HG03066 (cell line): ENCODE measurements at regions not wholly inside any gene's neighbourhood (a gene's known extent, or its start where the extent isn't known, plus 50 kb on each side); places are given as distances from the start of the nearest gene placed in this dataset.
A peak's percentile ranks its signal among the peaks of the same experiment; 100 is the strongest.

Experiments used
- ATAC-seq: cut with Tn5 transposase; IDR thresholded peaks from one replicate; pipeline ENCODE4 v1.9.1; 2021; ENCODE audit warnings: low read depth; ENCODE audit not compliant: unreplicated experiment

DNA sequence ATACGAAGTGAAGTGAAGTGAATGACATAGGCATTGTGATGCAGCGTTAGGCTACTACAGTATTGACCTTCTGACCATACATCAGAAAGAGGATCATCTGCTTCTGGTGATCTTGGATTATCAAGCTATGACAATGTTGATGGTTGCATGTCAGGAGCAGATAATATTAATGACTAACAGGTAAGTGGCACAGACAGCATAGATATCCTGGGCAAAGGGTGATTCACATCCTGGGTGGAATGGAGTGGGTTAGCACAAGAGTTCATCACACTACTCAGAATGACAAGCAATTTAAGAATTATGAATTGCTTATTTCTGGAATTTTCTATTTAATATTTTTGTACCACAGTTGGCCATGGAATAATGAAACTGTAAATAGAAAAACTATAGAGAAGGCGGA lies 397.9 kb upstream of the ATP2B1 start:
- ATAC-seq = no peak

DNA sequence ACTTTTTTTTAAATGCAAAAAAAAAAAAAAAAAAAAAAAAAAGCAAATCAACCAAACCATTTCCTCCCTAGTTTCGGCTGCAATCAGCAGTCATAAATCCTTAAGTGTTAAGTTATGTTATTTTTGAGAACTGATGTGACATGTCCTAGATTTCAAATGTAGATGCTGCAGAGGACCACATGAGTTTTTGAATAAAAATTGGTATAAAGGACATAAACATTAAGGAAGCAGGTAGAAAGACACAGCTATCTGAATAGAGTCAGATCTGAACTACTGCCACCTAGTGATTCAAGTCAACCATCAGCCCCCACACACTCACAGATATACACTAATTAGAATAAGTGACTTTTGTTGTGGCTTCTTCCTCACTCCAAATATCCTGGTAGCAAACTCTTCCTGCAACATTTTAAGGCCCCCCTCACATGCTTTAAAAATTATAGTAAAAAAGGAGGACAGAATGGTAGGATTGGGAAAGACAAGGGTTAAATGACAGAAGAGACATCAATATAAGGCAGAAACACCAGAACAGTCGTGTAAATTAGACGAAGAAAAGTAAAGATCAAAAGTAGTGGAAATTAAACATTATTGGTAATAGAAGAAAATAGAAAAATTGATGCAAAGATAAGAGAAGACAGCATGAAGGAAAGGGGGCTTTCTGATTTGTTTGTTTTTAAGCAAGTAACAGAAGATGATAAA lies 394.5 kb upstream of the ATP2B1 start:
- no peak for ATAC-seq

GRCh38 chr12:90100579-90100978 lies 391.9 kb upstream of the ATP2B1 start:
- ATAC-seq = no peak

GRCh38 chr12:90099288-90099687 lies 390.6 kb upstream of the ATP2B1 start:
- ATAC-seq = no peak

DNA sequence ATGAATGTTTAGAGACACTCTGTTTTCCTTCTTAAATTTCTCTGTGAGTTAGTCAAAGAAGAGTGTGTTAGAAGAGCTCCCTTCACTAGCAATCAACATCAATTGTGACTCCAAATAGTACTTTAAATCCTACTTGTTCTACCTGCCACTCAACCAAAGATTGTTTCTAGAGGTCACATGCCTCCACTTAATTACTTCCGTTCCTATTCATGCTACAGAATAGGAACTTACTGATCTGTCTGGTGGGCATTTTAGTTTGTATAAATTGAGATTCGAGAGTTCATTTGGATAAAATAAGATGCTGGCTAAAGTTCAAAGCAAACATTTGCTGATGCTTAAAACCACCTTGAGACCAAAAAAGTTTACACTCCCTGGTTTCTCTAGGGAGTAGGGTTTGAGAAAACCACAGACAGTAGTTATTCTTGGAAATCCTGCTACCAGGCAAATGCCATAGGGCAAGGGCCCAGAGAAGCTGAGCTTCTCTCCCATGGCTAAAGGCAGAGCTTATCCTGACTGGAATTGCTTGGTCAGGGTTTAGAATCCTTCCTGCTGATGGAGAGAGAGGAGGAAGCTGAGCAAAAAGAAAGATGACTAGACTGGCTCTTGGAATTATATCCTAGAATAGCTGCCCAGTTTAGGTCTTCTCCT lies 389.6 kb upstream of the ATP2B1 start:
- ATAC-seq = no peak

GRCh38 chr12:90091809-90092208 lies 383.2 kb upstream of the ATP2B1 start:
- ATAC-seq = no peak

- no peak for ATAC-seq
Measured at GRCh38 chr12:90090929-90091651, 382.5 kb upstream of the ATP2B1 start.

DNA sequence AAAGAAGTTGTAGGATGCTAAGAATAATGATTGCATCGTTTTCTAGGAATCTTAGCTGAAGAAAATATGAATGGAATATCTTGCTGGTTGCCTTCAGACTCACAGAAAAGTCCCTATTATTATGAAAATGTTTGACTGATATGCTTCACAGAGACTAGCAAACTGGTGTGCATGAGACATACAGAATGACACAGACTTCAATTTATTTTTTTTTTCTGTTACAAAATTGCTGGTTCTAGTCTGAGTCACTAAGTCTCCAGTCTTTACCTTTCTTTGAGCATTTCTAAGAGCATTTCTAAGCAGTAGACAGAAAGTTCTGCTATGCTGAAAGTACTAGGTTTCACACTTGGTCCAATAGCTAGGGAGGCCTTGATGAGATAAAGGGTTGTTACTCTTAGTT lies 377.6 kb upstream of the ATP2B1 start:
- no peak for ATAC-seq

DNA sequence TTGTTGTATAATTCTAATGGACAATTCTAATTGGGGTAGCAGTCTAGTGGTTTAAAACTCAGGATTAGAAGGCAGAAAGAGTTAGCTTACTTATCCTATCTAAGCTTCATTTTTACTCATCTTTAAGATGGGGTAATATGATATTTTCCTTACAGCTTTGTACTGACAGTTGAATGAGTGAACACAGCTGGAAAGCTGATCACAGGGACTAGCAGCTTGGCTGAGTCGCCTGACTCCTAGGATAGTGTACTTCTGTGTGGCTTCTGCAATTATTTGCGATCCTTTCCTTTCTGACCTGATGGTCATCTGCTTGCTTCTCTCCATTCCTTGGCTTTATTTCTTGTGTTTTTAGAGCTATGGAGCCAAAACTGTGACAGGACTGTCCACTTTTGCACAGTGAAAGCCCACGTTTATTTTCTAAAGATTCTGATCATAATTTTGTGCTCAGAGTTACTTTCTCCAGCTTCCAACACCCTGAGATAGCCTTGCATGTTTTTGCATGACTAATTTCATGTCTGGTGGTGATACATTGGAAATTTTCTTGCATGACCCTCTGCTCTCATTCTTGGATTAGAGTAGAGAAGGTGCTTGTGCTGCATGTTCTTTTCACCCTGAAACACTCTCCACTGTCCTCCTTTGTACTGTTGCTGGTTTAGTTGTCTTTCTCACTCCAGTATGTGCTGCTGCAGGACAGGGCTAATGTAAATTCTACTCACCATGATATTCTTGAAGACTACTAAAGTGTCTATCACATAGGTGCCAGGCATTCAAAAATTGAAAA lies 377.0 kb upstream of the ATP2B1 start:
- ATAC-seq = no peak

- no peak for ATAC-seq
Measured at GRCh38 chr12:90084018-90084417, 375.4 kb upstream of the ATP2B1 start.

DNA sequence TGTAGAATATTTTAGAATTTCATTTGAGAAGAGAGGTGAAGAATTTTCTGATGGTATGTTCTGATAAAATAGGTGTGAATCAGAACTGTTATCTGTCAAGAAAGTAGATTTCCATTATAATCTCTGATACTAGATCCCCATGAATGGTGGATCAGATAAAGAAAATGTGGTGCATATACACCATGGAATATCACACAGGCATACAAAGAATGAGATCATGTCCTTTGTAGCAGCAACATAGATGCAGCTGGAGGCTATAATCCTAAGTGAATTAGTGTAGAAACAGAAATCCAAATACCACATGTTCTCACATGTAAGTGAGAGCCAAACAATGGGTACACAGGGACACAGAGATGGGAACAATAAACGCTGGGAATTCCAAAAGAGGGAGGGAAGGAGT lies 372.0 kb upstream of the ATP2B1 start:
- ATAC-seq = no peak

DNA sequence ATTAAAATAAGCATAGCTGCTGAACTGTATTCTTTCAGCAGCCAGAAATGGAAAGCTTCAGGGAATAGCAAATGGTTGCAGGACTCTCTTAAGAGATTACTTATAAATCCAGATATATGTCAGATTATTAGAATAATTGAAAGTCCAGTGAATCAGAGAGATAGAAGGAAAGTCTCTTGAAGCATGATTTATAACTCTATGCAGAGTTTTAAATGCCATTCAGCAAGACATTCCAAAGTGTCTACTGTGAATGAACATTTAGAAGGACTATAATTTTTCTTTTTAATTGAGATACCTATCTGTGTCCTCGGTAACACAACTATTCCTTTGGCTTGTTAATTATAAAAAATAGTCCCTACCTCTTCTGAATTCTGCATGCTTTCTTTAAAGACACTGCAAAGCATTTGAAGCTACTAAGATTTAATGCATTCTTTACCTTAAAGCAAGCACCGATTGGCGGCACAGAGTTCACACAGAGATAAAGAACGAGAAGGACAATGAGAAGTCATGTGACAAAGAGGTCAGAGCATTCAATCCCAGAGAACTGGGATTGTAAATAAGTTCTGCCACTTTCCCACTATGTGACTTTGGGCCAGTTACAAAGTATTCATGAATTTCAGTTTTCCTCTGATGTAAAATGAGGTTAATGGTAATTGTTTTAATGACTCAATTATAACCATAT lies 371.0 kb upstream of the ATP2B1 start:
- ATAC-seq = no peak

GRCh38 chr12:90078344-90078743 lies 369.7 kb upstream of the ATP2B1 start:
- ATAC-seq = no peak

GRCh38 chr12:90077756-90078155 lies 369.1 kb upstream of the ATP2B1 start:
- ATAC-seq = no peak

- ATAC-seq = no peak
Measured at GRCh38 chr12:90076851-90077319, 368.2 kb upstream of the ATP2B1 start.

DNA sequence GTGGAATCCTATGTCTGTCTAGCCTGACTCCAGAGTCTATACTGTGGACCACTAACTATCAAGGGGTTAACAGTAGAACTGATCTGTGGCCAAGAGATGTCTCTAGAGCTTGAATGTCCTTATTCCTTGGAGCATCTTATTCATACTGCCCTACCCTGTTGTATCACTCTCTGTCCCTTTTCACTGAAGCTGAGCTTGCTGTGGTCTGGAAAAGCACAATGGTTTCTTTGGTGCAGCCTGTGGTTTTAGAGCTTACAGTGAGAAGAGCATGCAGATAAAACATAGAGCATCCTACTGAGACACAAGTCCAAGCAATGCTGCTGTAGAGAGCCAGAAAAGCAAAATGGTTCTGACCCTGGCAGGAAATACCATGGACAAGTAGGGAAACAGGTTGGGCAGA lies 367.0 kb upstream of the ATP2B1 start:
- no peak for ATAC-seq

DNA sequence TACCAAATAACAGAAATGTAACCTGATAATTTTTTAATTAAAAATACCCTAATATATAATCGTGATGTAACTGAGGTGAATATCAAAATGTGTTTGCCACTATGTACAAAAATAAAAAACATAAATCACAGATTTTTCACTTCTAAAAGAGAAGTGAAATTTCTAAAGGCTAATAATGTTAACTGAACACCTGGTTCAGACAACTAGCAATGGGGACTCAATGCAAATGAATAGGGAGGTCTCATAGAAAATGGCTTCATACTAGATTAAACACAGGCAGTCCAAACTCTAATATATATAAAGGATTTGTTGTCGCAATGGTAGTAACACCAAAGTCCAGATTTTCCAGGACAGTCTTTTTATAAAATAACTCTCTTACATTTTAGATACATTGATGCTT lies 365.4 kb upstream of the ATP2B1 start:
- ATAC-seq = peak; percentile 70

DNA sequence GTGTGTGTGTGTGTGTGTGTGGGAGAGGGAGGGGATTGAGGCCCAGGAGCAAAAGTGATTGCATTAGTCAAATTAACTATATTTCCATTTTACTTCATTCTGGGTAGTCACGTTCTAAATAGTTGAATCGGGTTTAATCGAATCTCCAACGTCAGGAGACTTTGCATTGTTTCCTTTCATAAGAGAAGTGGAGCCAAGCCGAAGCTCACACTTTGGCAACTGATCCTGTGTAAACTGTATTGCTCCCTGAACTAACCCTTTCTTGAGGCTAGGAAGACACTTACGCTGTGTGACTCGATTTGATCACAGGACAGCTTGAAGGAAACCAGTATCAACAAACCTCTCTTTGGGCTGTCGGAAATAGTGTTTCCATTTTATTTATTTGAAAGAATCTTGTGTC lies 363.4 kb upstream of the ATP2B1 start:
- ATAC-seq = no peak

GRCh38 chr12:90069711-90070110 lies 361.1 kb upstream of the ATP2B1 start:
- ATAC-seq = no peak

DNA sequence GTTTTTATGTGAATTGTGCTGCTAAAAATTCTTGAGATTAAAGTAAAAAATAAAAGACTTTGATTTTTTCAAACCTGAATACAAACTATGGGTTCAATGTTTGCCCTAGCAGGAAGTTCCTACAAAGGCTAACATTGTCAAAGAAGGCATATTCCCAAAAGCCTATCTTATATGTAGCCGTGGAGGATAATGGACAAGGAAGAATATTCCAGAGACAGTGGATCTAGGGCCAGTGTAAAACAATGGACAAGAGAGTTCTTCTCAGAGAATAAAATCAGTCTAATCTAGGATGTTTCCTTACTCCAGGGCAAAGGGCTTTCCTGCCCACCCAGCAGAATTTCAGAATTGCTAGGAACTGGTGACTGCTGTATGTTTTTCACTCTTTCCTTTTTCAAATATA lies 359.2 kb upstream of the ATP2B1 start:
- no peak for ATAC-seq
